ENCODE measurements at regions not wholly inside any gene's neighbourhood (a gene's known extent, or its start where the extent isn't known, plus 50 kb on each side); places are given as distances from the start of the nearest gene placed in this dataset.

DNA sequence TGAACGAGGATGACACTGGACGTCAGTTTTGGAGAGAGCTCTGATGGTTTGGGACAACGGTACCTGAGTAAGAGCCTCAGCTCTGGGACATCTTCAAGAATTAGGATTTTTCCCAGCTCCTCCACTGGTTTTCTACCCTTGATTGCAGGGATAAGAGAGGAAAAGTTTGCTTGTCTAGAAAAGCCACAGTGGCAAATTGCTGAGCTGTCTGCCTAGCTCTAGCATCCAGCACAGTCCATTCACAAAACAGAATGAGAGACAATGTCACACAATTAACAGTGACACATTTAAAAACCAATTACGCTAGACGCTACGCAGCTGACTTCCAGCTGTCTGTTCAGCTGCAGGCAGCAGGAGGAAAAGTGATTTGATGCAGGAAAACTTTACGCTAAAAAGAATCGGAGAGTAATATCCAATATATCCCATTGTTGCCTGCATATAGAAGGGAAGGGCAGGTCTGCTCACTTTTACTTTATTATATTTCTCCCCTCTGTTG lies 168.1 kb upstream of the PRICKLE1 start:
- peak overlapping the region; percentile 31 for H3K4me2 ChIP-seq (ENCODE audit: low read length)
- H3K27ac ChIP-seq (ENCODE audit: low read length), result peak overlapping the region; percentile 89
- H3K9ac ChIP-seq (ENCODE audit: low read length), result peak overlapping the region; percentile 38
- H3K36me3 ChIP-seq (ENCODE audit: insufficient read depth, low read length), result no peaks in the 10 kb centered on the region
- H3K9me2 ChIP-seq (ENCODE audit: insufficient read depth, low read length), result no peaks in the 10 kb centered on the region
- no peaks in the 10 kb centered on the region for H3K27me3 ChIP-seq (ENCODE audit: insufficient read depth, low read depth, low read length)
- TF ChIP-seq EZH2 (IDR thresholded peaks at IDR 0.05; ENCODE audit: borderline replicate concordance, insufficient read depth, low read length, poor library complexity, severe bottlenecking), result no peak
- TF ChIP-seq EP300 (conservative IDR thresholded peaks at IDR 0.05; ENCODE audit: poor library complexity, severe bottlenecking), result no peak
- no peak for TF ChIP-seq POLR2AphosphoS5 (IDR thresholded peaks at IDR 0.05)
- TF ChIP-seq, protein P1, sequence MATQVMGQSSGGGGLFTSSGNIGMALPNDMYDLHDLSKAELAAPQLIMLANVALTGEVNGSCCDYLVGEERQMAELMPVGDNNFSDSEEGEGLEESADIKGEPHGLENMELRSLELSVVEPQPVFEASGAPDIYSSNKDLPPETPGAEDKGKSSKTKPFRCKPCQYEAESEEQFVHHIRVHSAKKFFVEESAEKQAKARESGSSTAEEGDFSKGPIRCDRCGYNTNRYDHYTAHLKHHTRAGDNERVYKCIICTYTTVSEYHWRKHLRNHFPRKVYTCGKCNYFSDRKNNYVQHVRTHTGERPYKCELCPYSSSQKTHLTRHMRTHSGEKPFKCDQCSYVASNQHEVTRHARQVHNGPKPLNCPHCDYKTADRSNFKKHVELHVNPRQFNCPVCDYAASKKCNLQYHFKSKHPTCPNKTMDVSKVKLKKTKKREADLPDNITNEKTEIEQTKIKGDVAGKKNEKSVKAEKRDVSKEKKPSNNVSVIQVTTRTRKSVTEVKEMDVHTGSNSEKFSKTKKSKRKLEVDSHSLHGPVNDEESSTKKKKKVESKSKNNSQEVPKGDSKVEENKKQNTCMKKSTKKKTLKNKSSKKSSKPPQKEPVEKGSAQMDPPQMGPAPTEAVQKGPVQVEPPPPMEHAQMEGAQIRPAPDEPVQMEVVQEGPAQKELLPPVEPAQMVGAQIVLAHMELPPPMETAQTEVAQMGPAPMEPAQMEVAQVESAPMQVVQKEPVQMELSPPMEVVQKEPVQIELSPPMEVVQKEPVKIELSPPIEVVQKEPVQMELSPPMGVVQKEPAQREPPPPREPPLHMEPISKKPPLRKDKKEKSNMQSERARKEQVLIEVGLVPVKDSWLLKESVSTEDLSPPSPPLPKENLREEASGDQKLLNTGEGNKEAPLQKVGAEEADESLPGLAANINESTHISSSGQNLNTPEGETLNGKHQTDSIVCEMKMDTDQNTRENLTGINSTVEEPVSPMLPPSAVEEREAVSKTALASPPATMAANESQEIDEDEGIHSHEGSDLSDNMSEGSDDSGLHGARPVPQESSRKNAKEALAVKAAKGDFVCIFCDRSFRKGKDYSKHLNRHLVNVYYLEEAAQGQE (IDR thresholded peaks at IDR 0.05; ENCODE audit: borderline replicate concordance), result no peak
- no peak for TF ChIP-seq RAD21 (conservative IDR thresholded peaks at IDR 0.05)
- no peak for TF ChIP-seq CTCF (IDR thresholded peaks at IDR 0.05; ENCODE audit: poor library complexity, severe bottlenecking)
- TF ChIP-seq SMC3 (conservative IDR thresholded peaks at IDR 0.05; ENCODE audit: poor library complexity), result no peak
- TF ChIP-seq MXI1 (conservative IDR thresholded peaks at IDR 0.05; ENCODE audit: poor library complexity, severe bottlenecking), result no peak
- TF ChIP-seq TAF1 (IDR thresholded peaks at IDR 0.05; ENCODE audit: low read depth), result no peak
- H3K9me3 ChIP-seq (ENCODE audit: low read length), result no peaks in the 10 kb centered on the region
- no peak overlapping the region for H2AFZ ChIP-seq (ENCODE audit: low read depth, low read length)
- no peaks in the 10 kb centered on the region for H4K20me1 ChIP-seq (ENCODE audit: insufficient read depth)
- peaks cover 7% of the 10 kb centered on the region for H3F3A ChIP-seq (ENCODE audit: insufficient read depth, low read length, poor library complexity, severe bottlenecking)
- peak overlapping the region; percentile 41 for H3K4me3 ChIP-seq (ENCODE audit: low read length)
- no peaks in the 10 kb centered on the region for H3K79me2 ChIP-seq (replicated peaks; ENCODE audit: insufficient read depth, low read length)

DNA sequence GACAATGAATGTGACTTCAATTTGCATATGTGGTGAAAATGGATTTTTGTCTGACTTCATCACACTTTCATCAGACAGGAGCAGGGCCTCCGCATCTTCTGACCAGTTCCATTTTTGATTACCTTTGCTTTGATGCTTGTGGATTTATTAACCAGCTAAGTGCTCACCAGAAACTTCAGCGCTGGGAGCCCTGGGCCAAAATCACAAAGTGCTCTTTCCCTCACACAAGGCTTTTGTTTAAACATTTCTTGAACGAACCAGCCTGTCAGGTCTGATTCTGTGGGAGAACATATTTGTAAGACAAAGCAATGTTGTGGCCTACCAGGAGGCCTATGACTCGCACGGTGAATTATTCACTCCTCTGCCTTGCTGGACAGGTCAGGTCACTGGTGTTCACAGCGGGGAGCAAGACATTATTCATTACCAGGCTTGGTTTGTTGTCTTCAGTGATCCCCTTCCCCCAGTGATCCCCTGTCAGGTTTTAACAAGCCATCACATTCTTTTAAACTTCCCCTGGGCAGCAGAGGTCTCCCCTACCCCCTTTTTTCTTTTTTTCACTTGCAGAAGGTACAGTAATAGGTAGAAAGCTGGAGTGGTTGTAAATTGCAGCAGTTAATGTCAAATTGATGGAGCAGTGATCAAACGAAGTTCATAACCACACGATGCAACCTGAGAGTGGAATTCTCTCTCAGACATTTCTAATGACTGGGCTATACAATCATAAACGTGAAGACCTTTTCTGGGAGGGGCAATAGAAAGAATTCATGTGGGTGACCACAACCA lies 167.5 kb upstream of the PRICKLE1 start:
- Histone ChIP-seq H3K9me3 (ENCODE audit: low read length) (no peaks in the 10 kb centered on the region), H3K36me3 (ENCODE audit: insufficient read depth, low read length) (no peaks in the 10 kb centered on the region), H3K27me3 (ENCODE audit: insufficient read depth, low read depth, low read length) (no peaks in the 10 kb centered on the region), H3K27ac (ENCODE audit: low read length) (peak overlapping the region; percentile 89), H3F3A (ENCODE audit: insufficient read depth, low read length, poor library complexity, severe bottlenecking) (peaks cover 7% of the 10 kb centered on the region), H2AFZ (ENCODE audit: low read depth, low read length) (no peak overlapping the region), H4K20me1 (ENCODE audit: insufficient read depth) (no peaks in the 10 kb centered on the region), H3K4me2 (ENCODE audit: low read length) (peak overlapping the region; percentile 31), H3K9me2 (ENCODE audit: insufficient read depth, low read length) (no peaks in the 10 kb centered on the region), H3K9ac (ENCODE audit: low read length) (peak overlapping the region; percentile 45), H3K79me2 (replicated peaks; ENCODE audit: insufficient read depth, low read length) (no peaks in the 10 kb centered on the region), H3K4me3 (ENCODE audit: low read length) (peak overlapping the region; percentile 41)
- TF ChIP-seq, protein P1 (IDR thresholded peaks at IDR 0.05; ENCODE audit: borderline replicate concordance), result peak; percentile 13
- peak; percentile 82 for TF ChIP-seq EP300 (conservative IDR thresholded peaks at IDR 0.05; ENCODE audit: poor library complexity, severe bottlenecking)
- no peak for TF ChIP-seq TAF1 (IDR thresholded peaks at IDR 0.05; ENCODE audit: low read depth)
- TF ChIP-seq POLR2AphosphoS5 (IDR thresholded peaks at IDR 0.05), result peak; percentile 46
- TF ChIP-seq EZH2 (IDR thresholded peaks at IDR 0.05; ENCODE audit: borderline replicate concordance, insufficient read depth, low read length, poor library complexity, severe bottlenecking), result no peak
- TF ChIP-seq CTCF (IDR thresholded peaks at IDR 0.05; ENCODE audit: poor library complexity, severe bottlenecking), result no peak
- TF ChIP-seq MXI1 (conservative IDR thresholded peaks at IDR 0.05; ENCODE audit: poor library complexity, severe bottlenecking), result no peak
- TF ChIP-seq RAD21 (conservative IDR thresholded peaks at IDR 0.05), result peak; percentile 55
- TF ChIP-seq SMC3 (conservative IDR thresholded peaks at IDR 0.05; ENCODE audit: poor library complexity), result peak; percentile 60
